AG20443 (cell line): ENCODE measurements at regions not wholly inside any gene's neighbourhood (a gene's known extent, or its start where the extent isn't known, plus 50 kb on each side); places are given as distances from the start of the nearest gene placed in this dataset.
"Not testable (repeated sequence)": the region's sequence is repeated elsewhere in the genome, so short reads cannot be mapped to it uniquely, and the experiment has no call there.

Experiments
- DNase-seq: peaks from one replicate; pipeline ENCODE4 v3.0.0; 2012; ENCODE audit warnings: low spot score, mixed read lengths

GRCh38 chr18:76720683-76721082, 101.7 kb upstream of the ZNF236 start:
- DNase-seq, result no peak

GRCh38 chr18:76715012-76715610, 107.2 kb upstream of the ZNF236 start:
- DNase-seq, result no peak

GRCh38 chr18:76713432-76713831, 108.9 kb upstream of the ZNF236 start:
- DNase-seq, result no peak

- DNase-seq, result no peak
Measured at GRCh38 chr18:76712511-76713140, 109.7 kb upstream of the ZNF236 start.

- DNase-seq, result no peak
Measured at GRCh38 chr18:76710646-76711520, 111.5 kb upstream of the ZNF236 start.

GRCh38 chr18:76709659-76710645, 112.4 kb upstream of the ZNF236 start:
- peak; percentile 83 for DNase-seq

GRCh38 chr18:76708722-76709353, 113.5 kb upstream of the ZNF236 start:
- no peak for DNase-seq

- peak; percentile 3 for DNase-seq
Measured at GRCh38 chr18:76708071-76708721, 114.2 kb upstream of the ZNF236 start.

- no peak for DNase-seq
Measured at GRCh38 chr18:76707534-76707933, 114.8 kb upstream of the ZNF236 start.

- DNase-seq, result not testable (repeated sequence)
Measured at GRCh38 chr18:76704589-76704988, 117.8 kb upstream of the ZNF236 start.

- peak; percentile 47 for DNase-seq
Measured at GRCh38 chr18:76699923-76700322, 122.4 kb upstream of the ZNF236 start.

GRCh38 chr18:76697441-76697901, 124.9 kb upstream of the ZNF236 start:
- DNase-seq, result peak; percentile 78

- DNase-seq, result peak; percentile 67
Measured at GRCh38 chr18:76691800-76692199, 130.6 kb upstream of the ZNF236 start.

GRCh38 chr18:76689646-76690264, 132.6 kb upstream of the ZNF236 start:
- DNase-seq, result no peak

GRCh38 chr18:76688724-76689472, 133.5 kb upstream of the ZNF236 start:
- DNase-seq, result no peak

GRCh38 chr18:76687304-76687962, 134.9 kb upstream of the ZNF236 start:
- no peak for DNase-seq

- peak; percentile 84 for DNase-seq
Measured at GRCh38 chr18:76686737-76687231, 135.6 kb upstream of the ZNF236 start.

- no peak for DNase-seq
Measured at GRCh38 chr18:76685860-76686259, 136.5 kb upstream of the ZNF236 start.

- DNase-seq, result no peak
Measured at GRCh38 chr18:76685402-76685801, 137.0 kb upstream of the ZNF236 start.
